MM.1S (cell line): ENCODE measurements at regions not wholly inside any gene's neighbourhood (a gene's known extent, or its start where the extent isn't known, plus 50 kb on each side); places are given as distances from the start of the nearest gene placed in this dataset.

Experiments used
- EZH2 ChIP-seq: fragments of 300-600 bp; sonication (generic); optimal IDR thresholded peaks from 2 replicates; pipeline ENCODE3; 2017; ENCODE audit warnings: low read depth, mild to moderate bottlenecking, antibody characterized with exemption, low read length, mixed read lengths
- EZH2phosphoT487 ChIP-seq: fragments of 300-600 bp; sonication (generic); IDR thresholded peaks from 2 replicates; pipeline ENCODE4 v1.6.1; 2018; ENCODE audit warnings: antibody characterized with exemption, low read length
- TF ChIP-seq, protein P1 (sequence below): fragments of 300-600 bp; sonication (generic); IDR thresholded peaks from 2 replicates; pipeline ENCODE4 v1.5.1; 2016; ENCODE audit warnings: antibody characterized with exemption, low read length, mixed read lengths

DNA sequence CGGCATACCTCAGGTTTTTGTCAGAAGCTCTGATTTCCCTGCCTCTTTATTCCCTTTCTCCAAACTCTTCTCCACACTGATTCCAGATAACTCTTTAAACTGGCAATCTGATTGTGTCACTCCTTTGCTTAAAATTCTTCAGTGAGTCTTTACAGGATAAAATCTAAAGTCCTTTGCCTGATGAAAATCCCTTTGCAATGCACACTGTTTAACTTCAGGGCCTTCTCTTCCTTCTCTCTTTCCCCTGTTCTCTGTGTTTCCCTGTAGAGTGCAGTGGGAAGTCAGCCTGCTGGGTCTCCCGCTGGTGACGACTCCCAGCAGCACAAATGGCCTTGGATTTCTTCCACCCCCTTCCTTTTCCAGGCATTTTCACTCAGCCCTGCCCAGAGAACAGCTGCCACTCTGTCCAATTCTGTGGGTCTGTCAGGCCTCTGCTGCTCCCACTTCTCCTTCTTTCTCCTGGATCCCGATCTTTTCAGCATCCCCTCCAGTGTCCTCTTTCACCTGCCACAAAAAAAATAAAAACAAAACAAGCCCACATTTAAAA, 189.9 kb upstream of the NWD2 start:
- TF ChIP-seq, protein P1, sequence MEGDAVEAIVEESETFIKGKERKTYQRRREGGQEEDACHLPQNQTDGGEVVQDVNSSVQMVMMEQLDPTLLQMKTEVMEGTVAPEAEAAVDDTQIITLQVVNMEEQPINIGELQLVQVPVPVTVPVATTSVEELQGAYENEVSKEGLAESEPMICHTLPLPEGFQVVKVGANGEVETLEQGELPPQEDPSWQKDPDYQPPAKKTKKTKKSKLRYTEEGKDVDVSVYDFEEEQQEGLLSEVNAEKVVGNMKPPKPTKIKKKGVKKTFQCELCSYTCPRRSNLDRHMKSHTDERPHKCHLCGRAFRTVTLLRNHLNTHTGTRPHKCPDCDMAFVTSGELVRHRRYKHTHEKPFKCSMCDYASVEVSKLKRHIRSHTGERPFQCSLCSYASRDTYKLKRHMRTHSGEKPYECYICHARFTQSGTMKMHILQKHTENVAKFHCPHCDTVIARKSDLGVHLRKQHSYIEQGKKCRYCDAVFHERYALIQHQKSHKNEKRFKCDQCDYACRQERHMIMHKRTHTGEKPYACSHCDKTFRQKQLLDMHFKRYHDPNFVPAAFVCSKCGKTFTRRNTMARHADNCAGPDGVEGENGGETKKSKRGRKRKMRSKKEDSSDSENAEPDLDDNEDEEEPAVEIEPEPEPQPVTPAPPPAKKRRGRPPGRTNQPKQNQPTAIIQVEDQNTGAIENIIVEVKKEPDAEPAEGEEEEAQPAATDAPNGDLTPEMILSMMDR: no peak
- TF ChIP-seq EZH2phosphoT487 (no peak), EZH2 (no peak)
